HG02852 (cell line): ENCODE measurements at regions not wholly inside any gene's neighbourhood (a gene's known extent, or its start where the extent isn't known, plus 50 kb on each side); places are given as distances from the start of the nearest gene placed in this dataset.

Experiments
- ATAC-seq: cut with Tn5 transposase; IDR thresholded peaks from one replicate; pipeline ENCODE4 v1.9.1; 2021; ENCODE audit warnings: mild to moderate bottlenecking, moderate library complexity; ENCODE audit not compliant: unreplicated experiment

DNA sequence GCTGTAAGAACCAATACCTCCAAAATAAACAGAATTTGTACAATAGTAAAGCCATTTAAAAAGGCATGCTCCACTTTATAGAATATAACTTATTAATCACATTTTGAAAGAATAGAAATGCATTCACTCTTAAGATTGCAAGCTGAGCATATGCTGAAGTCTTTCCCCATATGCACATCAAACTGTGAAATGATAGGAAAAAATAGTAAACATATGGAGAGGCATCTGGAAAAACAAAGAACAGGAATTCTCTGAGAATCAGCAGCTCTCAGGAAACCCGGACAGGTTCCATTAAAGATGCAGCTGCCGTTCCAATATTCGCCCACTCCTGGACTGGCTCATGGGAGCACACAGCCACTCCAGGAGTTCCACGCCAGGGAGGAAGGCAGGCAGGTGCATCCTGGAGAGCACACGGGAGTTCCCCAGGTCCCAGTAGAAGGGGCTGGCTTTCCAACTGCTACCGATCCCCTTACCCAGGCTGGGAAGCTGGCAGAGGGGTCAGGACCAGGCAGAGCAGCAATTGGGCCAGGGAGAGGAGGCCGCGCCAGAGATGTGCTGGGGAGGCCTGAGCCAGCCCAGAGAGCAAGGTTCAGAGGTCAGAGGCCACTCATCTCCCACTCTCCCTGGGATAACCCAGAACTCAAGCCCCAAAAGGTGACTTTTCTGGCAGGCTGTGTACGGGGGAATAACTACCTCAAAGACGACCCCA, 111.1 kb downstream of the DLL1 start:
- ATAC-seq: no peak

GRCh38 chr6:170178561-170179477, 112.1 kb downstream of the DLL1 start:
- ATAC-seq: no peak

- no peak for ATAC-seq
Measured at GRCh38 chr6:170177772-170178560, 112.9 kb downstream of the DLL1 start.

DNA sequence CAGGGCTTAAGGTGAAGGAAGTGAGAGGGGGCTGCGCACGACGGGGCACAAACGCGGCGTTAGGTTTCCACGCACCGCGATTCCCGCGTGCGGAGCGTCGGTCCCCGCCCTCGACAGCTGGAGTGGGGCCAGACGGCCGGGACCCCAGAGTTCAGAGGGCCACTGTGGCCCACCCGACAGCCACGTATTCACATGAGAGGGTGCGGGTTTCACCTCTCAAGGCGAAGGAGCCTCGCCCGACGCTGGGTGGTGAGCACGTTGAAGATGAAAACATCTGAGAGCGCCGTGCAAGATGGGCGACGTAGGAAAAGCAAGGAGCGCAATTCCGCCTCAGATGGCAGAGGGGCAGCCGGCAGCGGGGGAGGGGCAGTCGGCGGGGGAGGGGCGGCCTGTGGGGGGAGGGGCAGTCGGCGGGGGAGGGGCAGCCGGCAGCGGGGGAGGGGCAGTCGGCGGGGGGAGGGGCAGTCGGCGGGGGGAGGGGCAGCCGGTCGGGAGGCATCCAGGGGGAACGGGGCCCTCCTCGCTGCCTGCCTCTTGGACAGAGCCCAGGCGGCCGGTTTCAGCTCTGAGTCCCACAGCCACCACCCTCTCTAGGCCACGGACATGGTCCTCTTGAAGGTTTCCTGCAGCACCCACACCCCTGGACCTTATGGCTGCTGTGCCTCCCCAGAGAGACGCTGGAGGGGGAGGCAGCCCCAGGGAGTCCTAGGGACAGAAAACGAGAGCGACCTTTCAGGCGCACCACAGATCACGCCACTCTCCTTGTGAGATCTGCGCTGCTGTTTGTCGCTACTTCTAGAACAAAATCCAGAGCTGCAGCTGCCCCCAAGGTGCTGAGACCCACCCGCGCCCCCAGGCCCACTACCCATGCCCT, 113.7 kb downstream of the DLL1 start:
- ATAC-seq: no peak

GRCh38 chr6:170176136-170176897, 114.6 kb downstream of the DLL1 start:
- no peak for ATAC-seq

GRCh38 chr6:170175644-170176135, 115.2 kb downstream of the DLL1 start:
- ATAC-seq: no peak

DNA sequence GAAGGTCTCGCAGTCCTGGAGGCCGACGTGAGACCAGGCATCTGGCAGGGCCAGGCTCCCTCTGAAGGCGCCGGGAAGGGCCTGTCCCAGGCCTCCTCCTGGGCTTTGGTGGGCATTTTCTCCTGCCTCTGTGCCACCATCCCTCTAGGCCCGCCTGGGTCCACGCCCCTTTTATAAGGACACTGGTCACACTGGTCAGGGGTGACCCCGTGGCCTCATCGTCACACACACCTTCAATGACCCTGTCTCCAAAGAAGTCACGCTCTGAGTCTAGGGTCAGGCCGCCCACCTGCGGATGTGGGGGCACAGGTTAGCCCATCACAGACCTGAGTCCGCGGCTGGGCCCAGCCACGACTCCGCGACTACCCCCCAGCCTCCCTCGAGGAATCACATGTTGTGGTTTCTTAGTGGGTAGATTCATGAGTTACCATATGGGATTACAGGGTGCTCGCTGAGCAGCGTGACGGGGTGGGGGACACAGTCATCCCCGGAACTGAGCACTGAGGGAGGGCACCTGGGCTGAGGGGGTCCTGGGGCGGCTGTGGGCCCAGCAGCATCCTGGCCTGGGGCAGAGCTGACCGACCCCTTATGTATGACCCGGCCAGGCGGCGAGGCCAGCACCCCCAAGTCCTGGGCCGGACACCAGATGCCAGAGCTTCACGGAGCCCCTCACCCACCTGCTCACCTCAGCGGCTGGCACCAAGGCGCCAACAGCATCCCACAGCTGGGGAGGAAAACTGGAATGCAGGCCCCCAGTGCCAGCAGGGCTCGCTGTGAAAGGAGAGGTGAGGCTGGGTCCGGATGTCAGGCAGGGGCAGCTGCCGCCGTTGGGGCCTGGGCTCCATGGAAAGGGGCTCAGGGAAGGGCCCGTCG, 115.9 kb downstream of the DLL1 start:
- ATAC-seq: no peak

DNA sequence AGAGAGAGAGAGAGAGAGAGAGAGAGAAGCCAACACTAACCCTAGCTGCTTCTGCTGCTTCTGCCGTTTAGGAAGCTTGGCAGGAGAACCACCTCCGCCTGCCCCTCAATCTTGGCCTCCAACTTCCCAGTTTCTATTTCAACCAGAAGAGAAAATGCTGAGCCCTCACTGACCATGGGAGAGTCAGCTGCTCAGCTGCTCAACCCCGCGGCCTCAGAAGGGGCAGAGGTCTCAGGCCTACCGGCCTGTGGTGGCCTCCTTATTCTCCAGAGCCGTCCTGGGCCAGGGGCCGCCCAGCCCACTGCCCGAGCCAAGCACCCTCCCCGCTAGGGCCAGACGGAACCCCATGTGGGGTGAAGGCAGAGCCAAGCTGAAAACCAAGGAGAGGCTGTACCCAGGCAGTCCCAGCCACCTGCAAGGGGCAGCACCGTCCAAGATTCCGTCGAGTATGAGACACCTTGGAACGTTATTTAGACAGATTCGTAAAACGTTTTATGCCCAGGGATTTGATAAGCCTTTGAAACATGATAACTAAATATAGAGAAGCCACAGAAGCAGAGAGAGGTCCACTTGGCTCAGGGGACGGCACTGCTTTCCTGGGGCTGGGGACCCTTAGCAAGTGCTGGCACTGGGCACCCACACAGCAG, 116.6 kb downstream of the DLL1 start:
- ATAC-seq: no peak

GRCh38 chr6:170173335-170173881, 117.5 kb downstream of the DLL1 start:
- no peak for ATAC-seq

- ATAC-seq: no peak
Measured at GRCh38 chr6:170172825-170173256, 118.0 kb downstream of the DLL1 start.

DNA sequence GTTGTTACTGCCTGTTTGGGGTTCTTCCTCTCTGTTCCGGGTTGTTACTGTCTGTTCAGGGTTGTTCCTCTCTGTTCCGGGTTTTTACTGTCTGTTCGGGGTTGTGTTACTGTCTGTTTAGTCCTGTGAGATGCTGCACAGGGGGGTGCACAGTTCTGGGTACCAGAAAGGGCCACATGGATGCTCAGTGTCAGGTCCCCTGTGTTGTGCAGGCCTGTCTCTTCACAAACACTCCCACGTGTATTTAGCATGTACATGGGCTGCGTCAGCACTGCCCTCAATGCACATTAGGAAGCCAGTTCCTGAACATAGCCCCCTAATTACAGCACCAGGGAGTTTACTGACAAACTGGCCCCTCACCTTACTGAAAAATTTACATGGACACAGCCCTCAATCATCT, 118.5 kb downstream of the DLL1 start:
- no peak for ATAC-seq

DNA sequence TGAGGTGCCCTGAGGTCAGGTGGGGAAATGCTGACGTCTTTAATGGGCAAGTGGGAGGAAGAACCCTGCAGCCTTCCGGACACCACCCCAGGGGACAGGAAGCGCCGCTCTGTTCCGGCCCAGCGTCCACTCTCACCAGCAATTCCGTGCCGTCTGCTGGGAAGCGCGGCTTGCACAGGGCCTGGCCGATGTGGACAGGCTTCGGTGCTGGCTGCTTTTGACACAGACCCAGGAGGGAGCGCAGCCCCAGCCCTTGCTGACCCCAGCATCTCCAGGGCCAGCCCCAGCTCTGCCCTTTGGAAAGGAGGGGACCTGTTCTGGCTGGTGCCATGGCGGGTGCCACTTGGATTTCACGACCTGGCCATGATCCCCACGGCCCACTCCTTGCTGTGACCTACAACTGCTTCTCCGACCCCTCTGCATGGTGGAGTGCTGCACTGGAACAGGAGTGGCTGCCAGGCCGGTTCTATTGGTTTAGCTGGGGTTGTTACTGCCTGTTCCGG, 123.2 kb downstream of the DLL1 start:
- ATAC-seq: no peak

DNA sequence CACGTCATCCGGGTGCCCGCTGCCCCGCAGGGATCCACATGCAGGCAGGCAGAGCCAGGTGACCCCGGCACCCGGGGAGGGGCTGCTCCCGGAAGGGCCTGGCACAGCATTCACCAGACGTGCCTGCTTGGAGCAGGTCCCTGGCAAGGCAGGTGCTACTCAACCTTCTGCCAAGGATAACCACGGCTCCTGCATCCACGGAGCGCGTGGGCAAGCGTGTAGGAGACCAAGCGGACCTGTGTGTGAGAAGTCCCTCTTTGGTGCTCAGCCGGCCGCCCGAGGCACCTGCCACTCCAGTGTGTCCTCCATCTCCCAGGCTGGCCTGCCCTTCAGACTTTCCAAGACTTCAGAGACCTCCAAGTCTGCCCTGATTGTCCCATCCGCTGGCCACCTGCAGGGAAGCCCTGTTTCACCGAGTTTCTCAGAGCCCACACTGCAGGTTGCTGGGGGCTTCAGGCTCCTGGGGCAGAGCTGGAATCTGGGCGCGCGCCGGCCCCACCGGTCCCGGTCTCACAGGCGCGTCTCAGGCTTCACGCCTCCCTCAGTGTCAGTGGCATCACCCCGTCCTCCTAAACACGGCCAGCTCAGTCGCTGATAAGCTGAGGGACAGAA, 124.3 kb downstream of the DLL1 start:
- no peak for ATAC-seq

DNA sequence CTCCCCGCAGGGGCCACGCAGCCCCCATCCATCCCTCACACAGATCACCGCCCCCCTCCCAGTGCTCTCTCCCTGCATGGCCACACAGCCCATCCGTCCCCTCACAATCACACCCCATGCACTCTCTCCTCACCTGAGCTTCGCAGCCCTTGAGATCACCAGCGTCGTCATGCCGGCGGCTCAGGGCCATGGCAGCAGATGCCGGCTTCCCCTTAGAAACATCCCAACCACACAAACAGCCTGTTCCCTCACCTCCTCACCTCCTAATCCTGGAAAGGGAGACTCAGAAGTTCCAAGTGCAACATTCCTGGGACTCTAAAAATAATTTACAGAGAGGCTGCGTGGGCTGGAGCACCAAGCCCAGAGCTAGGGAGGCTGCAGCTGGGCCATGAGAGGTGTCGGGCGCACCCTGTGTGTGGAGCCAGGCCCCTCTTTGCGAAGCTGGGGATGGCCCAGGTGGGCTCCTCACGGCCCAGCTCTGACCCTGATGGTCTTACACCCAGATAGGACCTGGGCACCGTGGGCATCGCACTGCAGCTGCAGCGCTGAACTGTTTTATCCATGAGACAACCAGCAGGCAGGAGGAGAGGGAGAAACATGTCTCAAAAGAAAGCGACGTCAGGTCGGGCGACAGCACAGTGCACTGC, 125.3 kb downstream of the DLL1 start:
- no peak for ATAC-seq

DNA sequence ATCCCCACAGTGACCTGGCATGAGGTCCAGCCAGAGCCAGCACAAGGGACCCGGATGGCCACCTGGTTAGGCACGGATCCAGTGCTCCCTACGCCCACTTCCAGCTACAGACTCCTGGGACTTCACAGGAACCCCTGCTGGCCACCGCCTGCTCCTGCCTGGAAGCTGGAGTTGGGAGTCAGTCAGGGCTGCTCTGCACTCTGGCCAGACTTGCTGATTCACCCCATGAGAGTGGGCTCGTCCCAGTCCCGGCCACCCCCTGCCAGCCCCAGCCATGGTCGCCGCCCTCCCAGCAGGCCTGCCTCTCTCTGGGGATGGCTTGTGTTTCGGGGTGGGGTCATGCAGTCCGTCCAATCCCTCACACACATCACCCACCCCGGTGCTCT, 125.8 kb downstream of the DLL1 start:
- no peak for ATAC-seq

- no peak for ATAC-seq
Measured at GRCh38 chr6:170164271-170164900, 126.5 kb downstream of the DLL1 start.
